Tibial nerve (tissue), 4 donors: ENCODE measurements at regions not wholly inside any gene's neighbourhood (a gene's known extent, or its start where the extent isn't known, plus 50 kb on each side); places are given as distances from the start of the nearest gene placed in this dataset.

ENCODE experiments used
- EP300 ChIP-seq, 2 donors: sonication (generic); formaldehyde crosslinking; IDR thresholded peaks; one replicate each; pipeline ENCODE4 v1.6.1; 2017; ENCODE audit warnings: antibody characterized with exemption in 2 of 2, mild to moderate bottlenecking in 1 of 2
- TF ChIP-seq, protein P1 (sequence below), 5 experiments: fragments of 200-600 bp in 3 of 5; fragments of 450-650 bp in 2 of 5; sonication (generic) in 3 of 5; IDR thresholded peaks; one replicate each; pipeline ENCODE4 v1.5.1; 2016 to 2019; ENCODE audit warnings: antibody characterized with exemption in 5 of 5, mild to moderate bottlenecking in 3 of 5, moderate library complexity in 2 of 5

DNA sequence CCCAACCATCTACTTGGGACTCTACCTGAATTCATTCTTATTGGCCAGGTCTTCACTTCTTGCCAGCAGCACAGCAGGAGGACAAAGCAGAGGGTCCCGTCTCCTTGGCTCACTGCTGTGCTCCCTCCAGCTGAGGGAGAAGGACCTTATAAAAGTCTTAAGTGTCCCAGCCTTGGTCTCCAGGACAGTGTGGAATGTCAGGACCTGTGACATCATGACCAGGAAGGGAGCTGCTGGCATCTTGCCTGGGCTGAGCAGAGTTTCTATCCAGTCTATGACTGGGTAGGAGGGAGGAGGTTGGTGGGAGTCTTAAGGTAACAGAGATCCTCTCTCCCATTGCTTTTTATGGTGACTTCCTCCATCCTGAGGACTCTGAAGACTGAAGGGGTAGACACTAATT, 56.6 kb upstream of the ANKRD10 start:
- no peak for TF ChIP-seq EP300 (IDR thresholded peaks at IDR 0.05)
- TF ChIP-seq, protein P1, sequence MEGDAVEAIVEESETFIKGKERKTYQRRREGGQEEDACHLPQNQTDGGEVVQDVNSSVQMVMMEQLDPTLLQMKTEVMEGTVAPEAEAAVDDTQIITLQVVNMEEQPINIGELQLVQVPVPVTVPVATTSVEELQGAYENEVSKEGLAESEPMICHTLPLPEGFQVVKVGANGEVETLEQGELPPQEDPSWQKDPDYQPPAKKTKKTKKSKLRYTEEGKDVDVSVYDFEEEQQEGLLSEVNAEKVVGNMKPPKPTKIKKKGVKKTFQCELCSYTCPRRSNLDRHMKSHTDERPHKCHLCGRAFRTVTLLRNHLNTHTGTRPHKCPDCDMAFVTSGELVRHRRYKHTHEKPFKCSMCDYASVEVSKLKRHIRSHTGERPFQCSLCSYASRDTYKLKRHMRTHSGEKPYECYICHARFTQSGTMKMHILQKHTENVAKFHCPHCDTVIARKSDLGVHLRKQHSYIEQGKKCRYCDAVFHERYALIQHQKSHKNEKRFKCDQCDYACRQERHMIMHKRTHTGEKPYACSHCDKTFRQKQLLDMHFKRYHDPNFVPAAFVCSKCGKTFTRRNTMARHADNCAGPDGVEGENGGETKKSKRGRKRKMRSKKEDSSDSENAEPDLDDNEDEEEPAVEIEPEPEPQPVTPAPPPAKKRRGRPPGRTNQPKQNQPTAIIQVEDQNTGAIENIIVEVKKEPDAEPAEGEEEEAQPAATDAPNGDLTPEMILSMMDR (IDR thresholded peaks at IDR 0.05), result no peak
